T-helper 9 cell (primary cell): ENCODE measurements at regions not wholly inside any gene's neighbourhood (a gene's known extent, or its start where the extent isn't known, plus 50 kb on each side); places are given as distances from the start of the nearest gene placed in this dataset.
A peak's percentile ranks its signal among the peaks of the same experiment; 100 is the strongest.

Experiments
- DNase-seq: peaks from one replicate; pipeline ENCODE4 v3.0.0-alpha.2; 2020

DNA sequence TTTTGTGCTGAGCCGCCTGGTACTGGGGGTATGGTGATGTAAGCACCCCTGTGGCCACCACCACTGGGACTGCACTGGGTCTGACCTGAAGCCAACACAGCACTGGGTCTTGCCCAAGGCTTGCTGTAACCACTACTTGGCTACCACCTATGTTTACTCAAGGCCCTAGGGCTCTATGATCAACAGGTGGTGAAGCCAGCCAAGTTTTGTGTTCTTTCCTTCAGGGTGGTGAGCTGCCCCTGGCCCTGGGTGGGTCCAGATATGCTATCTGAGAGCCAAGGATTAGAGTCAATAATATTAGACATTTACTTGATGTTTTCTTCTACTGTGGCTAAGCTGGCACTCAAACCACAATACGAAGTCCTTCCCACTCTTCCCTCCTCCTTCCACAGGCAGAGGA lies 55.1 kb upstream of the PAGE4 start:
- no peak for DNase-seq

DNA sequence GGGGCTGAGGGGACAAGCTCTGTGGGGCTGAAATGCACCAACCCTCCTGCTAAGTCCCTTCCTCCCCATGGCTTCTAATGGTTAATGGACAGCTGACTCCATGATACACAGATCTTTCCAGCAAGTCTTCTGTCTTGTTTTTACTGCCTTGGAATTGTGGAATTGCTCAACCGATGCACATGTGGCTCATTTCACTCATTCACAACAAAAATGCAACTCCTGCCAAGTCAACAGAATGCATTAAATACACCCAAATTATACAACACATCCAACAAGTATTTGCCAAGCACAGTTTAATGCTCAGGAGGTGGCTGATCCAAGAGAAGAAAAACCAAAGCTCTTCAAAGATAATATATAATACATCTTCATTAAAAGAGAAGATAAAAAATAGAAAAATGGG lies 61.9 kb upstream of the PAGE4 start:
- no peak for DNase-seq

- DNase-seq = no peak
These were observed 66.5 kb upstream of the PAGE1 start for GRCh38 chrX:49762175-49762720.

- DNase-seq = no peak
These were observed 65.7 kb upstream of the PAGE1 start for GRCh38 chrX:49761481-49761880.

GRCh38 chrX:49760290-49760890 lies 64.6 kb upstream of the PAGE1 start:
- no peak for DNase-seq

GRCh38 chrX:49756692-49757091 lies 60.9 kb upstream of the PAGE1 start:
- no peak for DNase-seq

- DNase-seq = peak; percentile 19
These were observed 58.6 kb upstream of the PAGE1 start for GRCh38 chrX:49754233-49754857.

GRCh38 chrX:49753691-49754090 lies 57.9 kb upstream of the PAGE1 start:
- DNase-seq = no peak

DNA sequence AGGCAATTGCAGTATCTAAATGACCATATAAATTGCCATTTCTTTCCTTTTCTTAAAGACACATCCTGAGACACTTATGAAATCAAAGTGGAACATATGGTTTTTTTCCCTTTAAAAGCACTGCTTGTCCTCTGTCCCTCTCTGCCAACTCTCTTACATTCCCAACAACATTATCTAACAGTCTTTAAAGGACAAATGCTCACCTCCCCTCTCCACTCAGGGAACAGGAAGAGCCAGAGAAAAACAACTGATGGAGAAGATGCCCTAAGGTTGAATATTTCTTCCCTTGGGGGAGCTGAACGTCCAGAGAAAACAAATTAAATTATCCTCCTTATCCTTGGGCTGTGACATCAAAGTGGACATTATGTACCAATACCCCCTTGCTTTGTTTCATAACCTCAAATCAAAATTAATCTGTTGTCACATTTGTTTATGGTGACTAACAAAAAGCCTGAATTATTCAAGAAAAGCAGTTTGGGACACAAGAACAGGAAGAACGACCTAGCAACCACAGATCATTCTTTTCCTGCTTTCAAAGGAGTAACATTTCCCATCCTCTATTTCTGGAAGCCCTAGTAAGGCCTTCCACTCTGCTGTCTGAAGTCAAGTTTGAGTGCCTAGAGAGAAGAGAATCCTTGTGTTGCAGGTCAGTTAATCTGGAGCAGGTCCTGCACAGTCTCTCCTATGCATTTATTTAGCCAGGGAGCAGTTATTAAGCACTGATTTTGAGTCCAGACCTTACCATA lies 52.6 kb upstream of the PAGE1 start:
- DNase-seq = no peak

GRCh38 chrX:49746306-49746705 lies 50.5 kb upstream of the PAGE1 start:
- no peak for DNase-seq
